Brain microvascular endothelial cell (primary cell): ENCODE measurements at regions not wholly inside any gene's neighbourhood (a gene's known extent, or its start where the extent isn't known, plus 50 kb on each side); places are given as distances from the start of the nearest gene placed in this dataset.

Experiments
- DNase-seq: peaks from one replicate; pipeline ENCODE4 v3.0.0-alpha.2; 2020
- H3K27ac ChIP-seq: fragments of 250-450 bp; sonication (Bioruptor Pico); 2 replicates; pipeline ENCODE4 v1.5.1; 2020; ENCODE audit warnings: mild to moderate bottlenecking, moderate library complexity
- H3K27me3 ChIP-seq: fragments of 250-450 bp; sonication (Bioruptor Pico); replicated peaks from 2 replicates; pipeline ENCODE4 v1.5.1; 2020; ENCODE audit warnings: mild to moderate bottlenecking
- H3K36me3 ChIP-seq: fragments of 250-450 bp; sonication (Bioruptor Pico); replicated peaks from 2 replicates; pipeline ENCODE4 v1.5.1; 2020; ENCODE audit warnings: mild to moderate bottlenecking
- H3K4me3 ChIP-seq: 2 replicates; pipeline ENCODE4 v1.5.1; 2011; ENCODE audit warnings: low read depth, mild to moderate bottlenecking, control low read depth, low read length, moderate library complexity
- in situ Hi-C: cut with HindIII; loops from 2 replicates; pipeline ENCODE4 v1.10.0; 2017; ENCODE audit warnings: low sequenced_read_pairs, low pct_ligation_motif_present
- TF ChIP-seq, protein P1 (sequence below): IDR thresholded peaks from 2 replicates; pipeline ENCODE4 v1.5.1; 2011; ENCODE audit warnings: low read depth, mild to moderate bottlenecking, moderate library complexity, low read length, control low read depth, inconsistent platforms; ENCODE audit errors: missing control alignments

DNA sequence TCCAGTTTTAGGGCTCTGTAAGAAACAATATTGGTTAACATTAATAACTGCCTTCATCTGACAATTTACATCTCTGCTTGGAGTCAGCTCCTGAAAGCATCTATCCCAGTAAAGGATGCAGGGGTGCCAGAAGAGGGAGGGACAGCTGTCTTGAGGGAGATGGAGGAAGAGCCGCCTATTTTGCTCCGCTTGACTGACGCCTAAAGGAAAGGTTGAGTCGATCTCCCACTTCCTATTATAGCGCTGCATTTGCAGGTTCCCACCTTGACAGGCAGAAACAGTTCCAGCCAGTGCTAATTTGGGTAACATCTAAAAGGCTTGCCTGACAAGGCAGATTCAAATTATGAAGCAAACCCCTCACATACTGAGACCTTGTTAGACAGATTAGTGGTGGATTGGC, 374.6 kb downstream of the SPATA31D1 start:
- no peak for DNase-seq
- in situ Hi-C loops, result no loop called here
- H3K4me3 ChIP-seq, result no peak overlapping the region
- H3K36me3 ChIP-seq, result no peaks in the 10 kb centered on the region
- H3K27ac ChIP-seq, result no peak overlapping the region
- TF ChIP-seq, protein P1, sequence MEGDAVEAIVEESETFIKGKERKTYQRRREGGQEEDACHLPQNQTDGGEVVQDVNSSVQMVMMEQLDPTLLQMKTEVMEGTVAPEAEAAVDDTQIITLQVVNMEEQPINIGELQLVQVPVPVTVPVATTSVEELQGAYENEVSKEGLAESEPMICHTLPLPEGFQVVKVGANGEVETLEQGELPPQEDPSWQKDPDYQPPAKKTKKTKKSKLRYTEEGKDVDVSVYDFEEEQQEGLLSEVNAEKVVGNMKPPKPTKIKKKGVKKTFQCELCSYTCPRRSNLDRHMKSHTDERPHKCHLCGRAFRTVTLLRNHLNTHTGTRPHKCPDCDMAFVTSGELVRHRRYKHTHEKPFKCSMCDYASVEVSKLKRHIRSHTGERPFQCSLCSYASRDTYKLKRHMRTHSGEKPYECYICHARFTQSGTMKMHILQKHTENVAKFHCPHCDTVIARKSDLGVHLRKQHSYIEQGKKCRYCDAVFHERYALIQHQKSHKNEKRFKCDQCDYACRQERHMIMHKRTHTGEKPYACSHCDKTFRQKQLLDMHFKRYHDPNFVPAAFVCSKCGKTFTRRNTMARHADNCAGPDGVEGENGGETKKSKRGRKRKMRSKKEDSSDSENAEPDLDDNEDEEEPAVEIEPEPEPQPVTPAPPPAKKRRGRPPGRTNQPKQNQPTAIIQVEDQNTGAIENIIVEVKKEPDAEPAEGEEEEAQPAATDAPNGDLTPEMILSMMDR, result no peak
- H3K27me3 ChIP-seq, result no peaks in the 10 kb centered on the region

DNA sequence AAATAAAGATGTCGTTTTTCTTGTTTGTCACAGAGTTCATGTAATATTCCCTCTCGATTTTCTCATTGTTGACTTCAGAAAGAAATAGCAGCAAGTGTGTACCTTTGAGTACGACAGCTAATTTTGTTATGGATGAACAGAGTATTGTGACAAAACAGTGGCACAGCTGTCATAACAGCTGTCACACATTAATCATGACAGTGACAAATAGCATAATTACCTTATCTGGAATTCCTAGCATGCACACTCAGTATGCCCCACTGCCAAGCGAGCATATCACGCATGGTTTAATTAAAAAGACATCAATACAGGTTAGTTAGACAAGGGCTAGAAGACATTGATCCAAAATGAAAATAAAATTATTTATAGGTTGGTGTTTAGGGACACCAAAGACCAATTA, 375.1 kb downstream of the SPATA31D1 start:
- Histone ChIP-seq H3K4me3 (no peak overlapping the region), H3K36me3 (no peaks in the 10 kb centered on the region), H3K27me3 (no peaks in the 10 kb centered on the region), H3K27ac (no peak overlapping the region)
- no peak for DNase-seq
- TF ChIP-seq, protein P1, result no peak
- in situ Hi-C loops, result no loop called here

DNA sequence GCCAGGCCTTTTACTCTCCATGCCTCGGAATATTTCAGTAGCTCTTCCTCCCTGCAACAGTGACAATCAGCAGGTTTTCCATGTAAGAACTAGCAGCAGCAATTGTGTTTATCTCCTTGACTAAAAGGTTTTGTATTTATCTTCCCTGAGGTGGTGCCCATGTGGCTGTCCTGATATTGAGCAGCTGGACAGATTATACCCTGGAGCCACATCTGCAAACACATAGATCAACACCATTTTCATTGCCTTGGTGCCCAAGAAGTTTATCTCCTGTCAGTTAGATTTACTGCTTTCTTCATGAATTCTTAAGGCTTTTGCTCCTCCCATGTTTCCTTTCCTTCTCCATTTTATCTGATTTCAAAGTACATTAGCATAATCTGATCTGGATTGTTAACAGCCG, 378.4 kb downstream of the SPATA31D1 start:
- Histone ChIP-seq H3K4me3 (no peak overlapping the region), H3K27me3 (no peaks in the 10 kb centered on the region), H3K27ac (no peak overlapping the region), H3K36me3 (no peaks in the 10 kb centered on the region)
- TF ChIP-seq, protein P1, result no peak
- no peak for DNase-seq
- in situ Hi-C loops, result no loop called here

DNA sequence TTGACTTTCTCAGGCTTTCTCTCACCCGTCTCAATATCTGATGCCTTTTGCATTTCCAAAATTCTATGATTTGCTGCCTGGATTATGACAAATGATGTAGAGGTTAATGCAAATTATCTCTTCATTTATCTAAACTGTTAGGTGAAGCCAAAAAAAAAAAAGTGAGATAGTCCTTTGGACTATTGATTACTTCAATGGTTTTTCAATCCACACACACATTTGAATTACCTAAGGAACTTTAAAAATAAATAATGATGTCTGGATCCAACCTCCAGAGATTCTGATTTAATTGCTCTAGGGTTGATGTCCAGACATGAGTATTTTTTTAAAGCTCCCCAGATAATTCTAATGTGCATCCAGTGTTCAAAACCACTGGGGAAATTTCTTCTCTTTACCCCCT, 379.4 kb downstream of the SPATA31D1 start:
- in situ Hi-C loops, result no loop called here
- TF ChIP-seq, protein P1, result no peak
- no peak overlapping the region for H3K27ac ChIP-seq
- DNase-seq, result no peak
- H3K36me3 ChIP-seq, result no peaks in the 10 kb centered on the region
- no peak overlapping the region for H3K4me3 ChIP-seq
- H3K27me3 ChIP-seq, result no peaks in the 10 kb centered on the region

DNA sequence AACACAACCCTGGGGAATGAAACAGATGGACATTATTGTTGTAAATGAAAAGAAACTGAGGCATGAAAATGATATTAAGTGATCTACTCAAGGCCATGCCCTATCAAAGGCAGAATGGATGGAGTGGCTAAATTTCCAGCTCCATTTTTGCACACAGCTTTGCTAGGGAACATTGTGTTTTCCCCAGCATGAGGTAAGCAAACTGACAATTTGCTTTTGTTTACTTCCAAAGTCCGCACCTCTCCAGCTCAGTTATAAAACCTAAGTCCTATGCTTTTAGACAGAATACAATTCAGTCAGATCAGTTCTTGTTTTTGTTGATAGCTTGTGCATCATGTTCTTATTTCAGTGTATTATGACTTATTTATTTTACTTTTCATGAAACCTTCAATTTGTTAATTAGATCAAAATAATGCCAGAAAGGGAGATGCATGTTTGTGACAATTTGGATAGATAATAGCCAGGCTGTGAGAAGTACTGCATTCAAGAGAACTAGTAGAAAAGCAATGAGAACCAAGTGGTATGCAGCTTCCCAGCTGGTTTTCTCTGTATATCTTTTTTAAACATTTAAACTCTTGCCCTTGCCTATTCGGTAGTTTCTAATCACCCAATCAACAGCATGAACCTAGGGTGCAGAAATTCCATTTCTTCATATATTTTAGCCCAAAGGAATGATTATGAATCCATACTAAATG, 380.8 kb downstream of the SPATA31D1 start:
- no peaks in the 10 kb centered on the region for H3K27me3 ChIP-seq
- in situ Hi-C loops, result no loop called here
- H3K27ac ChIP-seq, result no peak overlapping the region
- H3K36me3 ChIP-seq, result no peaks in the 10 kb centered on the region
- H3K4me3 ChIP-seq, result no peak overlapping the region
- no peak for DNase-seq
- TF ChIP-seq, protein P1, result no peak

DNA sequence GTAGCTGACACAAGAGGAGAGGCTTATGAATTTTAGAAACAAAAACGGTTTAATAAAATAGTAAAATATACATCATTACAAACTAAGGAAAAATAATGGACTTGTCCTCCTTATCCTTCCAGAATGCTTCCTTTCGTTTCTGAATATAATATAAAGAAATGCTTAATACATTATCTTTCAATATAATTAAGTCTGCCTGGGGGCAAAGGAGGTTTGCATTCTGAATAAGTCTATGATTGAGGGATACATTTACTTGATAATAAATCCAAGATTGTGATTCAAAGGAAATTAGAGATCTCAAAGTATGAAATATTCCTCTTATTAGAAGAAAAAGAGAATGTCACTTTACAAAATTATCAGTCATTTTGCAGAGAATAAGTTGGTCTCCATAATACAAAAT, 386.5 kb downstream of the SPATA31D1 start:
- no peak for DNase-seq
- Histone ChIP-seq H3K36me3 (no peaks in the 10 kb centered on the region), H3K27ac (no peak overlapping the region), H3K4me3 (no peak overlapping the region), H3K27me3 (no peaks in the 10 kb centered on the region)
- TF ChIP-seq, protein P1, result no peak
- in situ Hi-C loops, result no loop called here
